Esophagus muscularis mucosa (tissue), 4 donors: ENCODE measurements at regions not wholly inside any gene's neighbourhood (a gene's known extent, or its start where the extent isn't known, plus 50 kb on each side); places are given as distances from the start of the nearest gene placed in this dataset.

Experiments
- CTCF ChIP-seq, 3 experiments: fragments of 200-600 bp in 2 of 3; fragments of 450-650 bp in 1 of 3; sonication (generic) in 2 of 3; IDR thresholded peaks; one replicate each; pipeline ENCODE4 v1.5.1; 2017 to 2019; ENCODE audit warnings: antibody characterized with exemption in 3 of 3, mild to moderate bottlenecking in 2 of 3, moderate library complexity in 1 of 3
- EP300 ChIP-seq: sonication (generic); formaldehyde crosslinking; IDR thresholded peaks from one replicate; pipeline ENCODE4 v1.6.1; 2017; ENCODE audit warnings: antibody characterized with exemption
- POLR2A ChIP-seq: fragments of 450-650 bp; IDR thresholded peaks from one replicate; pipeline ENCODE4 v1.6.1; 2017; ENCODE audit warnings: antibody characterized with exemption, moderate library complexity, mild to moderate bottlenecking, low read depth
- POLR2AphosphoS5 ChIP-seq, 2 donors: sonication (generic); formaldehyde crosslinking; IDR thresholded peaks; one replicate each; pipeline ENCODE4 v1.6.1; 2017; ENCODE audit warnings: antibody characterized with exemption in 2 of 2

GRCh38 chr18:67281746-67282145, 234.8 kb downstream of the DSEL start:
- TF ChIP-seq CTCF (IDR thresholded peaks at IDR 0.05) (no peak), POLR2AphosphoS5 (IDR thresholded peaks at IDR 0.05) (no peak), POLR2A (no peak), EP300 (no peak)
